ENCODE measurements at regions not wholly inside any gene's neighbourhood (a gene's known extent, or its start where the extent isn't known, plus 50 kb on each side); places are given as distances from the start of the nearest gene placed in this dataset.

GRCh38 chr3:120544361-120544760 is 51.8 kb upstream of the NDUFB4 start:
- no peak for DNase-seq (ENCODE audit: low read depth)
- TF ChIP-seq CTCF (IDR thresholded peaks at IDR 0.05; ENCODE audit: insufficient read depth, low read depth, low read length, missing control alignments), result no peak

GRCh38 chr3:120536642-120537041 is 59.5 kb upstream of the NDUFB4 start:
- TF ChIP-seq CTCF (IDR thresholded peaks at IDR 0.05; ENCODE audit: insufficient read depth, low read depth, low read length, missing control alignments), result no peak
- DNase-seq (ENCODE audit: low read depth), result no peak
- no peak overlapping the region for H3K4me3 ChIP-seq (ENCODE audit: low read length)

More at GRCh38 chr3:120544361-120544760, 51.8 kb upstream of the NDUFB4 start:
- H3K4me3 ChIP-seq (ENCODE audit: low read length), result no peak overlapping the region

GRCh38 chr3:120532969-120533368 is 63.2 kb upstream of the NDUFB4 start:
- H3K4me3 ChIP-seq (ENCODE audit: low read length), result no peak overlapping the region
- no peak for TF ChIP-seq CTCF (IDR thresholded peaks at IDR 0.05; ENCODE audit: insufficient read depth, low read depth, low read length, missing control alignments)
- no peak for DNase-seq (ENCODE audit: low read depth)

GRCh38 chr3:120528163-120528562 is 68.0 kb upstream of the NDUFB4 start:
- DNase-seq (ENCODE audit: low read depth), result no peak
- TF ChIP-seq CTCF (IDR thresholded peaks at IDR 0.05; ENCODE audit: insufficient read depth, low read depth, low read length, missing control alignments), result no peak
- no peak overlapping the region for H3K4me3 ChIP-seq (ENCODE audit: low read length)

GRCh38 chr3:120526011-120526870 is 69.9 kb upstream of the NDUFB4 start:
- no peak overlapping the region for H3K4me3 ChIP-seq (ENCODE audit: low read length)
- DNase-seq (ENCODE audit: low read depth), result peak; percentile 16
- TF ChIP-seq CTCF (IDR thresholded peaks at IDR 0.05; ENCODE audit: insufficient read depth, low read depth, low read length, missing control alignments), result no peak

GRCh38 chr3:120524171-120524923 is 71.8 kb upstream of the NDUFB4 start:
- no peak for TF ChIP-seq CTCF (IDR thresholded peaks at IDR 0.05; ENCODE audit: insufficient read depth, low read depth, low read length, missing control alignments)
- peak; percentile 51 for DNase-seq (ENCODE audit: low read depth)
- H3K4me3 ChIP-seq (ENCODE audit: low read length), result no peak overlapping the region

All from epithelial cell of esophagus (primary cell).